ENCODE measurements at regions not wholly inside any gene's neighbourhood (a gene's known extent, or its start where the extent isn't known, plus 50 kb on each side); places are given as distances from the start of the nearest gene placed in this dataset.

DNA sequence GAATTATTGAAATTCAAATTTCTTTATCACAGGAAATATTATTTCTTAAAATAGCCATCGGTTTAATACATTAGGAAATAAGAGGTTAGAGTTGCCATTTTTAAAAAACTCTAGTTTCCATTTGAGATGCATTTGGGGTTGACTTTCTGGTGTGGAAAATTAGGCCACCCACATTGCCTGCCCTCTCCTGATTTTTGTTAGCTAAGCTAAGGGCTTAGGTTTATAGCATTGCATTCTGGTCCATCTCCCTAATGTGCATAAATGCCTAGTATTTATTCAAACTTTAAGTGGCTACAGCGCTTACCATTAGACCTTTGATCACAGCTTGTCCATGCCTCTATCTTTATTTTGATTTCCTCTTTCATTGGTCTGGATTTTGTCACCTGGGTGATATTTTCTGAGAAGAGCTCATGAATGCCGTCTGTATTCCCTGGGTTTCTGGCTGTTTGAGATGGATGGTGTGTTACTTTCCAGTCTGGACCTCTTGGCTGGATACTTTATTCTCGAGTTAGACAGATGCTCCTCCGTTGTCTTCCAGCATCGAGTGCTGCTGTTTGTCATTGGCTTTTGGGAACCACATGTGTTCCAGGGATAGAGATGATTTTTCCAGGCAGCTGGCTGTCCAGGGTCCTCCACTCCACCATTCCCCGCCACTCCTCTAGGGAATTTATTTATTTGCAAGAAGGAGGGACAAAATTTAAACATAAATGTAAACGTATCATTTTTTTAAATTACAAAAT lies 120.3 kb downstream of the KATNIP start:
- TF ChIP-seq, protein P1, sequence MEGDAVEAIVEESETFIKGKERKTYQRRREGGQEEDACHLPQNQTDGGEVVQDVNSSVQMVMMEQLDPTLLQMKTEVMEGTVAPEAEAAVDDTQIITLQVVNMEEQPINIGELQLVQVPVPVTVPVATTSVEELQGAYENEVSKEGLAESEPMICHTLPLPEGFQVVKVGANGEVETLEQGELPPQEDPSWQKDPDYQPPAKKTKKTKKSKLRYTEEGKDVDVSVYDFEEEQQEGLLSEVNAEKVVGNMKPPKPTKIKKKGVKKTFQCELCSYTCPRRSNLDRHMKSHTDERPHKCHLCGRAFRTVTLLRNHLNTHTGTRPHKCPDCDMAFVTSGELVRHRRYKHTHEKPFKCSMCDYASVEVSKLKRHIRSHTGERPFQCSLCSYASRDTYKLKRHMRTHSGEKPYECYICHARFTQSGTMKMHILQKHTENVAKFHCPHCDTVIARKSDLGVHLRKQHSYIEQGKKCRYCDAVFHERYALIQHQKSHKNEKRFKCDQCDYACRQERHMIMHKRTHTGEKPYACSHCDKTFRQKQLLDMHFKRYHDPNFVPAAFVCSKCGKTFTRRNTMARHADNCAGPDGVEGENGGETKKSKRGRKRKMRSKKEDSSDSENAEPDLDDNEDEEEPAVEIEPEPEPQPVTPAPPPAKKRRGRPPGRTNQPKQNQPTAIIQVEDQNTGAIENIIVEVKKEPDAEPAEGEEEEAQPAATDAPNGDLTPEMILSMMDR (IDR thresholded peaks at IDR 0.05; ENCODE audit: insufficient read depth, missing control alignments) = no peak
- DNase-seq (ENCODE audit: insufficient read length, low spot score) (no peak), FAIRE-seq (no peak)

DNA sequence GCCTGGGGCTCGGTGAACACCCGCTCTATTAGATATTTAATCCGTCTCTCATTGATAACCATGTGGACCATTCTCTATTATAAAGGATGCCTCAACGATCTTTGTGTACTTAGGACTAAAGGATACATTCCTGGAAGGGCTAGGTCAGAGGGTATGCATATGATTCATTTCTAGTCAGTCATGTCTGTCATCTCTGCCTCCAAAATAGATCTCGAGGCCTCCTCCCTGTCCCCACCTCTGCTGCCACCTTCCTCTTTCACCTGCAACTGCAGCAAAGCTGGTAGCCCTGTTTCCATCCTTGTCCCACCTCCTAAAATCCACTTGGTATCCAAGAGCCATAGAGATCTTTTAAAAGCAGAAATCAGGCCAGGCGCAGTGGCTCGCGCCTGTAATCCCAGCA lies 121.5 kb downstream of the KATNIP start:
- no peak for DNase-seq (ENCODE audit: insufficient read length, low spot score)
- no peak for FAIRE-seq
- TF ChIP-seq, protein P1 (IDR thresholded peaks at IDR 0.05; ENCODE audit: insufficient read depth, missing control alignments) = no peak

DNA sequence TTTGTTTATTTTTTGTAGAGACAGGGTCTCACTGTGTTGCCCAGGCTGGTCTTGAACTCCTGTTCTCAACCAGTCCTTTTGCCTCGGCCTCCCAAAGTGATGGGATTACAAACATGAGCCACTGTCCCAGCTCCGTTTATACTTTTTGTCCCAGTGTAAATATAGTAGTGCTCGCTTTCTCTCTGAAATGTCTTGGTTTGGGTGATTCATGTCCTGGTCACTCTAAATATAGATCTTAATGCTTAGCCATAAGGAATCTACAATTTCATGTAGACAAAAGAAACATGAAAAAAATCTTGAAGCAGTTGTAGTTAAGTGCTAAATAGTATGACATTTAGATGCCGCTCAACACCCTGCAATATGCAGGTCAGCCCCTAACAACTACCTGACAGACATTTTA lies 126.9 kb downstream of the KATNIP start:
- no peak for FAIRE-seq
- DNase-seq (ENCODE audit: insufficient read length, low spot score) = no peak
- TF ChIP-seq, protein P1 (IDR thresholded peaks at IDR 0.05; ENCODE audit: insufficient read depth, missing control alignments) = no peak

DNA sequence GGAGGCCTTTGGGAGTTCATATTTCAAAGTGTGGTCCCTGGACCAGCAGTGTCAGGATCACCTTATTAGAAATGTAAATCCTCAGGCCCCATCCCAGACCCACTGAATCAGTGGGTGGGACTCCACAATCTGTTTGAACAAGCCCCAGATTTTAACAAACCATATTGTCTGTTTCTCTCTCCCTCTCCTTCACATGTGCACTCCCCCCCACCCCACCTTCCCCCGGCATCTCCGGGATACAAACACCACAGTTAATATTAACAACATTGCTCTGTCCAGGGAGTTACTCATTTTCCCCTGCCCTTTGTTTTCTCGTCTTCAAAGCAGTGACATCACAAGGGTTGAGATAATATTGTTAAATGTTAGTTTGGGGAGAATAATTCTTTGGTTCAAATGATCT lies 127.3 kb downstream of the KATNIP start:
- FAIRE-seq (no peak), DNase-seq (ENCODE audit: insufficient read length, low spot score) (no peak)
- TF ChIP-seq, protein P1 (IDR thresholded peaks at IDR 0.05; ENCODE audit: insufficient read depth, missing control alignments) = no peak

DNA sequence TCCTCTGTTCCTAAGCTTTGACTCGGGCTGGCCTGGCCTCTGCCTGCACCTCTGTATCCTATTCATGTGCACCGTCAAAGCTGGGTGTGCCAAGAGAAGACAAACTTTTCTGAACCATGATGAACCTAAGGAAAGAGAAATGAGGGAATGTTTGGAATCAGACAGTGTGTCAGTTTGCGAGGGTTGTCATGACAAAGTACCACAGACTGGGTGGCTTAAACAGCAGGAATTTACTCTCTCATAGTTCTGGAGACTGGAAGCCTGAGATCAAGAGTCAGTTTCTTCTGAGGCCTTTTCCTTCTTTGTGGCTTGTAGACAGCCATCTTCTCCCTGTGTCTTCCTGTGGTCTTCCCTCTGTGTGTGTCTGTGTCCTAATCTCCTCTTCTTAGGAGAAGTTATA lies 129.0 kb downstream of the KATNIP start:
- DNase-seq (ENCODE audit: insufficient read length, low spot score) (no peak), FAIRE-seq (no peak)
- TF ChIP-seq, protein P1 (IDR thresholded peaks at IDR 0.05; ENCODE audit: insufficient read depth, missing control alignments) = no peak

DNA sequence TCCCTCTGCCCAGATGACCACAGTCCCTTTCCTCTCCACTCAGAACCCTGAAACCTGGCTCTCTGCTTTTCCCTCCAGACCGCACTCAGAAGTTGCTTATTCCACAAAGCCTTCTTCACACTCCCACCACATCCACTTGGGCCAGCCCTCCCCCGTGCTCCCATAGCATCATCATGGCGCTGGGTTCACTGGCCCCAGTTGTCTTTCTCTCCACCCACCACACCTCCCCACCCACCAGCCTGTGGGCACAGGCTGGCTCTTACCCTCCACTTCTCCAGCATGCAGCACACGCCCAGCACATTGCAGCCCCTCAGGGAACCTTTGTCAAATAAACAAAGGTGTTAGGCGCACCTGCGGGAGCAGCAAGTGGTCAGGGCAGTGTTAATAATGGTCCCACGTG lies 130.0 kb downstream of the KATNIP start:
- no peak for DNase-seq (ENCODE audit: insufficient read length, low spot score)
- no peak for FAIRE-seq
- TF ChIP-seq, protein P1 (IDR thresholded peaks at IDR 0.05; ENCODE audit: insufficient read depth, missing control alignments) = no peak

DNA sequence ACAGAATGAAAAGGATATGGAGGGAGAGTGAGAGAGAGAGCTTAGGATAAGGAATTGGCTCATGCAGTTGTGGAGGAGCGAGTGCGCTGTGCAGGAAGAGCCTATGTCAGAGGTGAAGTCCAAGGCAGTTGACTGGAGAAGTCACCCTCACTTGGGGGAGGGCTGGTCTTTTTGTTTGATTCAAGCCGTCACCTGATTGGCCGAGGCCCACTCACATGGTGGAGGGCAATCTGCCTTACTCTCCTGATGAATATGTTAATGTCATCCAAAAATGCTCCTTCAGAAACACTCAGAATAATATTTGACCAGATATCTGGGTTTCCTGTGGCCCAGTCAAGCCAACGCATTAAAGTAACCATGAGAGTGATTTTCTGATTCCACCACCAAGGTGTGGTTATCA lies 131.7 kb downstream of the KATNIP start:
- TF ChIP-seq, protein P1 (IDR thresholded peaks at IDR 0.05; ENCODE audit: insufficient read depth, missing control alignments) = no peak
- no peak for FAIRE-seq
- DNase-seq (ENCODE audit: insufficient read length, low spot score) = no peak

Measured in D721Med (cell line).